HEK293T (cell line): ENCODE measurements at regions not wholly inside any gene's neighbourhood (a gene's known extent, or its start where the extent isn't known, plus 50 kb on each side); places are given as distances from the start of the nearest gene placed in this dataset.

Experiments used
- FOXK2 ChIP-seq: fragments of 450-650 bp; IDR thresholded peaks from 2 replicates; pipeline ENCODE4 v1.6.1; 2016; ENCODE audit warnings: mild to moderate bottlenecking
- SP1 ChIP-seq: fragments of 450-650 bp; IDR thresholded peaks from 2 replicates; pipeline ENCODE4 v1.6.1; 2017
- TARDBP ChIP-seq: fragments of 450-650 bp; IDR thresholded peaks from 2 replicates; pipeline ENCODE4 v1.6.1; 2016

DNA sequence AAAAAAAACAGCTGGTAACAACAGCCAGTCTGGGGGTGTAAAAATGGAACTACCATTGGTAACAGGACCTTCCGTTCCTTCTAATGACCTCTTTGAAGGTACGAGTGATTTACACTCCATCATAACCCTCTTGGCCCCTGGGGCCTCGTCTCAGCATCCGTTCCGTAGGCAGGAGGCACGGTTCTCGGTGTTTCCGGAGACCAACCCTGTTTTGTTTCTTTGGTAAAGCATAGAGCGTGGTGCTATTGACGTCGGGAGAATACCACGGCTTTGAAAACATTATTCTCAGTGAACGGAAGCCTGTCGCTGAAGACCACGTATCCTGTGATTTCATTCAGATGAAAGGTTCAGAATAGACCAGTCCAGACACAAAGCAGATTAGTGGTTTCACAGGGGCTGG lies 198.9 kb downstream of the ASMT start:
- TF ChIP-seq SP1 (no peak), FOXK2 (no peak), TARDBP (no peak)
